NCI-H526 treated with DMSO at 0.1 percent for 48 hours (cell line): ENCODE measurements at regions not wholly inside any gene's neighbourhood (a gene's known extent, or its start where the extent isn't known, plus 50 kb on each side); places are given as distances from the start of the nearest gene placed in this dataset.
"Not testable (repeated sequence)": the region's sequence is repeated elsewhere in the genome, so short reads cannot be mapped to it uniquely, and the experiment has no call there.

ENCODE experiments used
- DNase-seq: peaks from one replicate; lab custom pipeline; 2025; lab: John Stamatoyannopoulos, UW

- no peak for DNase-seq
These were observed 196.0 kb downstream of the MAF start for GRCh38 chr16:79404571-79404970.

- DNase-seq = no peak
These were observed 197.0 kb downstream of the MAF start for GRCh38 chr16:79403534-79403933.

- DNase-seq = no peak
These were observed 197.6 kb downstream of the MAF start for GRCh38 chr16:79402920-79403319.

GRCh38 chr16:79402356-79402755, 198.2 kb downstream of the MAF start:
- DNase-seq = no peak

- no peak for DNase-seq
These were observed 198.8 kb downstream of the MAF start for GRCh38 chr16:79401782-79402181.

- no peak for DNase-seq
These were observed 199.4 kb downstream of the MAF start for GRCh38 chr16:79401157-79401556.

GRCh38 chr16:79400462-79401149, 199.9 kb downstream of the MAF start:
- DNase-seq = no peak

GRCh38 chr16:79395591-79395990, 204.9 kb downstream of the MAF start:
- no peak for DNase-seq

GRCh38 chr16:79394206-79394605, 206.3 kb downstream of the MAF start:
- DNase-seq = no peak

GRCh38 chr16:79393564-79393963, 207.0 kb downstream of the MAF start:
- no peak for DNase-seq

GRCh38 chr16:79393127-79393526, 207.4 kb downstream of the MAF start:
- DNase-seq = no peak

GRCh38 chr16:79392081-79392480, 208.5 kb downstream of the MAF start:
- no peak for DNase-seq

GRCh38 chr16:79391395-79391794, 209.1 kb downstream of the MAF start:
- DNase-seq = no peak

GRCh38 chr16:79390481-79391051, 210.0 kb downstream of the MAF start:
- DNase-seq = no peak

- DNase-seq = no peak
These were observed 212.1 kb downstream of the MAF start for GRCh38 chr16:79388396-79388795.

GRCh38 chr16:79386299-79386698, 214.2 kb downstream of the MAF start:
- DNase-seq = no peak

GRCh38 chr16:79381603-79382042, 218.9 kb downstream of the MAF start:
- DNase-seq = no peak

- DNase-seq = peak; percentile 0
These were observed 219.4 kb downstream of the MAF start for GRCh38 chr16:79380995-79381602.

- DNase-seq = no peak
These were observed 221.4 kb downstream of the MAF start for GRCh38 chr16:79379095-79379494.

GRCh38 chr16:79377082-79377481, 223.5 kb downstream of the MAF start:
- not testable (repeated sequence) for DNase-seq

- no peak for DNase-seq
These were observed 225.2 kb downstream of the MAF start for GRCh38 chr16:79375351-79375750.

- no peak for DNase-seq
These were observed 227.9 kb downstream of the MAF start for GRCh38 chr16:79372503-79373184.

- no peak for DNase-seq
These were observed 229.8 kb downstream of the MAF start for GRCh38 chr16:79370736-79371135.
